H9 (cell line): ENCODE measurements at regions not wholly inside any gene's neighbourhood (a gene's known extent, or its start where the extent isn't known, plus 50 kb on each side); places are given as distances from the start of the nearest gene placed in this dataset.
"Not testable (repeated sequence)": the region's sequence is repeated elsewhere in the genome, so short reads cannot be mapped to it uniquely, and the experiment has no call there.

ENCODE experiments used
- DNase-seq: peaks from one replicate; pipeline ENCODE4 v3.0.0-alpha.2; 2017
- H2AFZ ChIP-seq: one replicate; pipeline ENCODE4 v1.6.1; 2013; ENCODE audit warnings: mild to moderate bottlenecking, low read length, control low read depth, moderate library complexity
- H2AK5ac ChIP-seq: 2 replicates; pipeline ENCODE4 v1.6.1; 2013; ENCODE audit warnings: low read length, control low read depth, mixed read lengths; ENCODE audit not compliant: insufficient read length
- H2BK120ac ChIP-seq: one replicate; pipeline ENCODE4 v1.6.1; 2013; ENCODE audit warnings: low read depth, mild to moderate bottlenecking, low read length, control low read depth, inconsistent platforms; ENCODE audit not compliant: poor library complexity, severe bottlenecking
- H2BK12ac ChIP-seq: 2 replicates; pipeline ENCODE4 v1.6.1; 2013; ENCODE audit warnings: low read length, control low read depth, mixed read lengths, low read depth; ENCODE audit not compliant: insufficient read length
- H2BK15ac ChIP-seq: 2 replicates; pipeline ENCODE4 v1.6.1; 2013; ENCODE audit warnings: low read depth, low read length, control low read depth
- H2BK20ac ChIP-seq: one replicate; pipeline ENCODE4 v1.6.1; 2013; ENCODE audit warnings: low read depth, mild to moderate bottlenecking, low read length, control low read depth, inconsistent platforms; ENCODE audit not compliant: poor library complexity, severe bottlenecking
- H2BK5ac ChIP-seq: 2 replicates; pipeline ENCODE4 v1.6.1; 2013; ENCODE audit warnings: low read length, control low read depth, mixed read lengths; ENCODE audit not compliant: insufficient read length
- H3K14ac ChIP-seq: 2 replicates; pipeline ENCODE4 v1.6.1; 2013; ENCODE audit warnings: low read length, control low read depth; ENCODE audit not compliant: insufficient read depth
- H3K18ac ChIP-seq: 2 replicates; pipeline ENCODE4 v1.6.1; 2013; ENCODE audit warnings: low read depth, mild to moderate bottlenecking, mixed read lengths, low read length, control low read depth; ENCODE audit not compliant: insufficient read length
- H3K23ac ChIP-seq: 2 replicates; pipeline ENCODE4 v1.6.1; 2013; ENCODE audit warnings: low read length, control low read depth, mixed read lengths, low read depth; ENCODE audit not compliant: insufficient read length
- H3K23me2 ChIP-seq: 2 replicates; pipeline ENCODE4 v1.6.1; 2013; ENCODE audit warnings: low read depth, mild to moderate bottlenecking, mixed read lengths, low read length, control low read depth; ENCODE audit not compliant: insufficient read length, poor library complexity, severe bottlenecking
- H3K27ac ChIP-seq: 2 replicates; pipeline ENCODE4 v1.5.1; 2013; ENCODE audit warnings: low read length, control low read depth, mixed read lengths, low read depth; ENCODE audit not compliant: insufficient read length
- H3K27me3 ChIP-seq: 2 replicates; pipeline ENCODE4 v1.6.1; 2013; ENCODE audit warnings: low read length, control low read depth, inconsistent platforms; ENCODE audit not compliant: insufficient read depth
- H3K4ac ChIP-seq: 2 replicates; pipeline ENCODE4 v1.6.1; 2013; ENCODE audit warnings: low read depth, mild to moderate bottlenecking, control low read depth, inconsistent platforms, low read length, moderate library complexity
- H3K4me1 ChIP-seq: 2 replicates; pipeline ENCODE4 v1.6.1; 2013; ENCODE audit warnings: low read length, control low read depth, inconsistent platforms; ENCODE audit not compliant: insufficient read depth
- H3K4me2 ChIP-seq: 2 replicates; pipeline ENCODE4 v1.6.1; 2013; ENCODE audit warnings: low read length, control low read depth, mixed read lengths; ENCODE audit not compliant: insufficient read length, insufficient read depth
- H3K56ac ChIP-seq: 2 replicates; pipeline ENCODE4 v1.6.1; 2013; ENCODE audit warnings: low read depth, mild to moderate bottlenecking, mixed read lengths, low read length, control low read depth; ENCODE audit not compliant: insufficient read length
- H3K79me1 ChIP-seq: 2 replicates; pipeline ENCODE4 v1.6.1; 2013; ENCODE audit warnings: low read depth, mild to moderate bottlenecking, moderate library complexity, low read length, control low read depth, inconsistent platforms; ENCODE audit not compliant: insufficient read depth, poor library complexity, severe bottlenecking
- H3K79me2 ChIP-seq: 2 replicates; pipeline ENCODE4 v1.6.1; 2013; ENCODE audit warnings: low read length, control low read depth, inconsistent platforms; ENCODE audit not compliant: insufficient read depth
- H3K9ac ChIP-seq: 2 replicates; pipeline ENCODE4 v1.6.1; 2013; ENCODE audit warnings: low read length, control low read depth, mixed read lengths; ENCODE audit not compliant: insufficient read length; ENCODE audit errors: extremely low read depth
- H3K9me3 ChIP-seq: one replicate; pipeline ENCODE4 v1.6.1; 2013; ENCODE audit warnings: low read depth, low read length, inconsistent platforms; ENCODE audit not compliant: control insufficient read depth
- H3T11ph ChIP-seq: one replicate; pipeline ENCODE4 v1.6.1; 2013; ENCODE audit warnings: mild to moderate bottlenecking, low read length, control low read depth, inconsistent platforms
- H4K20me1 ChIP-seq: one replicate; pipeline ENCODE4 v1.6.1; 2013; ENCODE audit not compliant: control insufficient read depth, insufficient read length, insufficient read depth
- H4K5ac ChIP-seq: 2 replicates; pipeline ENCODE4 v1.6.1; 2013; ENCODE audit warnings: low read depth, mild to moderate bottlenecking, mixed read lengths, low read length, control low read depth; ENCODE audit not compliant: insufficient read length
- H4K8ac ChIP-seq: replicated peaks from 2 replicates; pipeline ENCODE4 v1.6.1; 2013; ENCODE audit warnings: low read length, control low read depth, mixed read lengths, low read depth; ENCODE audit not compliant: insufficient read length
- H4K91ac ChIP-seq: 2 replicates; pipeline ENCODE4 v1.6.1; 2013; ENCODE audit warnings: low read depth, mild to moderate bottlenecking, moderate library complexity, mixed read lengths, low read length, control low read depth; ENCODE audit not compliant: insufficient read length
- H3K27ac Mint-ChIP-seq, 3 experiments: 2 replicates in 2 of 3; 3 replicates in 1 of 3; pipeline ENCODE4 v1.8.0; 2020 to 2021; ENCODE audit warnings: mixed read lengths in 3 of 3, mild to moderate bottlenecking in 1 of 3, moderate library complexity in 1 of 3
- H3K27me3 Mint-ChIP-seq: 2 replicates; pipeline ENCODE4 v1.8.0; 2021; ENCODE audit warnings: low read depth, mild to moderate bottlenecking, moderate library complexity, mixed read lengths
- H3K36me3 Mint-ChIP-seq, 3 experiments: 2 replicates in 2 of 3; 3 replicates in 1 of 3; pipeline ENCODE4 v1.8.0; 2020 to 2021; ENCODE audit warnings: low read depth in 3 of 3, mixed read lengths in 3 of 3; ENCODE audit not compliant: insufficient read depth in 1 of 3
- H3K4me1 Mint-ChIP-seq, 2 experiments: 2 replicates each; pipeline ENCODE4 v1.8.0; 2020; ENCODE audit warnings: mixed read lengths in 2 of 2
- H3K4me3 Mint-ChIP-seq, 2 experiments: 2 replicates in 1 of 2; 3 replicates in 1 of 2; pipeline ENCODE4 v1.8.0; 2020 to 2021; ENCODE audit warnings: mild to moderate bottlenecking in 2 of 2, mixed read lengths in 2 of 2, moderate library complexity in 1 of 2
- H3K9me3 Mint-ChIP-seq, 2 experiments: 2 replicates in 1 of 2; 3 replicates in 1 of 2; pipeline ENCODE4 v1.8.0; 2020; ENCODE audit warnings: mild to moderate bottlenecking in 2 of 2, mixed read lengths in 2 of 2, moderate library complexity in 1 of 2
- WGBS: extraction: QIAGEN DNeasy Blood & Tissue Kit; methylation state at CpG from one replicate; pipeline ENCODE4 v1.1.7; 2013; ENCODE audit warnings: missing lambda C conversion rate, low lambda C conversion rate, mixed read lengths; ENCODE audit not compliant: insufficient read length; ENCODE audit errors: extremely low coverage; 5-methylcytosine and 5-hydroxymethylcytosine counted together

DNA sequence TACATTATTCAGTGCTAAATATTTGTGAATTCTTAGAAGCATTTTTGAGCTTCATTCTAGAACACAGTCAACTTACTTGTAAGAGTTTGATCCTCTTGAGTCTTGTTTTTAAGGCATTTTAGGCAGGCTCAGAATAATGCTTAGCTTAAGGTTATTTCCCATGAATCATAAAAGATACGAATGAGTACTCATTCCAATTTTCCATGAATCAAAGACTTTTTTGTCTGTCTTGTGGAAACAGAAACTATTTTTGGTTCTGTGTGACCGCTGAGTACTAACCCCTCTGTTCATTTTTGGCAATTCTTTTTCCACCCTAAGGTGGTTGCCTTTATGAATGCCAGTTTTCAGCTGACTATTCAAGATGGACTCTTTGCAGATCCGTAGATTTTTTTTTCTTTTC, 563.7 kb downstream of the TGIF2LX start:
- not testable (repeated sequence) for H2AK5ac ChIP-seq, H2BK5ac ChIP-seq, H3K23ac ChIP-seq, H2BK120ac ChIP-seq, H3K4ac ChIP-seq, H4K91ac ChIP-seq, H3K23me2 ChIP-seq, H3K9ac ChIP-seq, H3K18ac ChIP-seq, H3K79me1 ChIP-seq, H4K8ac ChIP-seq, H3K9me3 ChIP-seq, H2BK12ac ChIP-seq, H3K4me2 ChIP-seq, H3T11ph ChIP-seq, H3K27me3 Mint-ChIP-seq, H3K36me3 Mint-ChIP-seq, H2BK15ac ChIP-seq, H3K56ac ChIP-seq, H3K27ac Mint-ChIP-seq, DNase-seq, H3K27ac ChIP-seq, H4K20me1 ChIP-seq, H2AFZ ChIP-seq, H3K4me1 ChIP-seq, H3K79me2 ChIP-seq, H2BK20ac ChIP-seq, H3K9me3 Mint-ChIP-seq, H4K5ac ChIP-seq, H3K27me3 ChIP-seq, H3K4me3 Mint-ChIP-seq, H3K4me1 Mint-ChIP-seq, H3K14ac ChIP-seq
- WGBS: no CpG with 5 or more reads among the region's 3 CpGs

- not testable (repeated sequence) for H3K18ac ChIP-seq, DNase-seq, H2AFZ ChIP-seq, H3K27ac Mint-ChIP-seq, H4K91ac ChIP-seq, H3K14ac ChIP-seq, H3K27me3 Mint-ChIP-seq, H3K56ac ChIP-seq, H3K23ac ChIP-seq, H3K4me2 ChIP-seq, H2BK120ac ChIP-seq, H3K27ac ChIP-seq, H2AK5ac ChIP-seq, H4K5ac ChIP-seq, H3K79me2 ChIP-seq, H3K79me1 ChIP-seq, H3T11ph ChIP-seq, H4K20me1 ChIP-seq, H3K4ac ChIP-seq, H3K9ac ChIP-seq, H3K4me1 ChIP-seq, H3K27me3 ChIP-seq, H2BK15ac ChIP-seq, H4K8ac ChIP-seq, H3K4me3 Mint-ChIP-seq, H2BK5ac ChIP-seq, H3K9me3 ChIP-seq, H2BK12ac ChIP-seq, H2BK20ac ChIP-seq, H3K36me3 Mint-ChIP-seq, H3K9me3 Mint-ChIP-seq, H3K23me2 ChIP-seq
- H3K4me1 Mint-ChIP-seq: peaks cover 9 to 17% of the 10 kb centered on the region in 2 experiments
- no CpG with 5 or more reads among the region's 27 CpGs for WGBS
Measured at GRCh38 chrX:90521284-90521683, 599.6 kb downstream of the TGIF2LX start.
